Ishikawa (cell line): ENCODE measurements at regions not wholly inside any gene's neighbourhood (a gene's known extent, or its start where the extent isn't known, plus 50 kb on each side); places are given as distances from the start of the nearest gene placed in this dataset.

Source experiments
- NFIC ChIP-seq: IDR thresholded peaks from 2 replicates; pipeline ENCODE4 v1.6.1; 2012
- REST ChIP-seq: IDR thresholded peaks from 2 replicates; pipeline ENCODE4 v1.6.1; 2012; ENCODE audit warnings: low read depth, mild to moderate bottlenecking

GRCh38 chrX:9149501-9150245, 115.7 kb upstream of the FAM9B start:
- TF ChIP-seq REST (no peak), NFIC (no peak)
